GM12873 (cell line): ENCODE measurements at regions not wholly inside any gene's neighbourhood (a gene's known extent, or its start where the extent isn't known, plus 50 kb on each side); places are given as distances from the start of the nearest gene placed in this dataset.

Source experiments
- TF ChIP-seq, protein P1 (sequence below): IDR thresholded peaks from 2 replicates; pipeline ENCODE4 v1.5.1; 2012; ENCODE audit warnings: low read depth, mild to moderate bottlenecking, moderate library complexity, low read length, control low read depth; ENCODE audit not compliant: insufficient read depth; ENCODE audit errors: missing control alignments

- TF ChIP-seq, protein P1, sequence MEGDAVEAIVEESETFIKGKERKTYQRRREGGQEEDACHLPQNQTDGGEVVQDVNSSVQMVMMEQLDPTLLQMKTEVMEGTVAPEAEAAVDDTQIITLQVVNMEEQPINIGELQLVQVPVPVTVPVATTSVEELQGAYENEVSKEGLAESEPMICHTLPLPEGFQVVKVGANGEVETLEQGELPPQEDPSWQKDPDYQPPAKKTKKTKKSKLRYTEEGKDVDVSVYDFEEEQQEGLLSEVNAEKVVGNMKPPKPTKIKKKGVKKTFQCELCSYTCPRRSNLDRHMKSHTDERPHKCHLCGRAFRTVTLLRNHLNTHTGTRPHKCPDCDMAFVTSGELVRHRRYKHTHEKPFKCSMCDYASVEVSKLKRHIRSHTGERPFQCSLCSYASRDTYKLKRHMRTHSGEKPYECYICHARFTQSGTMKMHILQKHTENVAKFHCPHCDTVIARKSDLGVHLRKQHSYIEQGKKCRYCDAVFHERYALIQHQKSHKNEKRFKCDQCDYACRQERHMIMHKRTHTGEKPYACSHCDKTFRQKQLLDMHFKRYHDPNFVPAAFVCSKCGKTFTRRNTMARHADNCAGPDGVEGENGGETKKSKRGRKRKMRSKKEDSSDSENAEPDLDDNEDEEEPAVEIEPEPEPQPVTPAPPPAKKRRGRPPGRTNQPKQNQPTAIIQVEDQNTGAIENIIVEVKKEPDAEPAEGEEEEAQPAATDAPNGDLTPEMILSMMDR: peak; percentile 36
These were observed 61.1 kb upstream of the NPSR1 start for GRCh38 chr7:34596887-34597286.

- TF ChIP-seq, protein P1: no peak
These were observed 54.1 kb upstream of the NPSR1 start for GRCh38 chr7:34603711-34604444.
